Neural crest cell (in vitro differentiated cells): ENCODE measurements at regions not wholly inside any gene's neighbourhood (a gene's known extent, or its start where the extent isn't known, plus 50 kb on each side); places are given as distances from the start of the nearest gene placed in this dataset.

Experiments used
- DNase-seq: peaks from one replicate; pipeline ENCODE4 v3.0.0; 2021; ENCODE audit warnings: low read depth, mixed read lengths, low spot score
- H3K27ac Mint-ChIP-seq: one replicate; pipeline ENCODE4 v1.8.0; 2021; ENCODE audit warnings: mild to moderate bottlenecking, mixed read lengths; ENCODE audit not compliant: unreplicated experiment
- H3K27me3 Mint-ChIP-seq: 2 replicates; pipeline ENCODE4 v1.8.0; 2021; ENCODE audit warnings: low read depth, mild to moderate bottlenecking, mixed read lengths
- H3K36me3 Mint-ChIP-seq: 2 replicates; pipeline ENCODE4 v1.8.0; 2021; ENCODE audit warnings: low read depth, mild to moderate bottlenecking, mixed read lengths
- H3K4me1 Mint-ChIP-seq: 2 replicates; pipeline ENCODE4 v1.8.0; 2021; ENCODE audit warnings: mixed read lengths
- H3K4me3 Mint-ChIP-seq: one replicate; pipeline ENCODE4 v1.8.0; 2021; ENCODE audit warnings: mild to moderate bottlenecking, mixed read lengths
- H3K9me3 Mint-ChIP-seq: 2 replicates; pipeline ENCODE4 v1.8.0; 2021; ENCODE audit warnings: mixed read lengths
- TF ChIP-seq, protein P1 (sequence below): fragments of 200-600 bp; sonication (generic); conservative IDR thresholded peaks from 2 replicates; pipeline ENCODE4 v1.5.0; 2021; ENCODE audit warnings: antibody characterized with exemption, mild to moderate bottlenecking

DNA sequence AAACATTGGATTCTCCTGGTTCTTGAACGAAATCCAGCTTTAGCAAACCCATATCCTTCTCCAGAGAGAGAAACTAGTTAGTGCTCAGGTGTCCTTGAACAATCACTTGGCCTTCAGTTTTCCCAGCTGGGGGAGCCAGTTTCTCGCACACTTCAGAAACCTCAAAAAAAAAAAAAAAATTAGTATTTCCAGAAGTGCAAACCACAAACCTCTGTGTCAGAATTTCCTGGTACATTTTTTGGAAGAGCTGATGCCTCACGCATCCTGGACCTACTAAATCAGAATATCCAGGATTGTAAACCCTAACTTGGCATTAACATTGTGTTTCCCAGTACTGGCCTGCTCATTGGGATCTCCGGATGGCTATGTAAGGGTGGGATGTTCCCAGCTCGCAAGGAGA, 143.4 kb upstream of the EGR2 start:
- DNase-seq, result no peak
- TF ChIP-seq, protein P1, sequence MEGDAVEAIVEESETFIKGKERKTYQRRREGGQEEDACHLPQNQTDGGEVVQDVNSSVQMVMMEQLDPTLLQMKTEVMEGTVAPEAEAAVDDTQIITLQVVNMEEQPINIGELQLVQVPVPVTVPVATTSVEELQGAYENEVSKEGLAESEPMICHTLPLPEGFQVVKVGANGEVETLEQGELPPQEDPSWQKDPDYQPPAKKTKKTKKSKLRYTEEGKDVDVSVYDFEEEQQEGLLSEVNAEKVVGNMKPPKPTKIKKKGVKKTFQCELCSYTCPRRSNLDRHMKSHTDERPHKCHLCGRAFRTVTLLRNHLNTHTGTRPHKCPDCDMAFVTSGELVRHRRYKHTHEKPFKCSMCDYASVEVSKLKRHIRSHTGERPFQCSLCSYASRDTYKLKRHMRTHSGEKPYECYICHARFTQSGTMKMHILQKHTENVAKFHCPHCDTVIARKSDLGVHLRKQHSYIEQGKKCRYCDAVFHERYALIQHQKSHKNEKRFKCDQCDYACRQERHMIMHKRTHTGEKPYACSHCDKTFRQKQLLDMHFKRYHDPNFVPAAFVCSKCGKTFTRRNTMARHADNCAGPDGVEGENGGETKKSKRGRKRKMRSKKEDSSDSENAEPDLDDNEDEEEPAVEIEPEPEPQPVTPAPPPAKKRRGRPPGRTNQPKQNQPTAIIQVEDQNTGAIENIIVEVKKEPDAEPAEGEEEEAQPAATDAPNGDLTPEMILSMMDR, result no peak
- H3K36me3 Mint-ChIP-seq, result no peaks in the 10 kb centered on the region
- H3K9me3 Mint-ChIP-seq, result peaks cover 3% of the 10 kb centered on the region
- H3K27ac Mint-ChIP-seq, result no peak overlapping the region
- no peak overlapping the region for H3K4me3 Mint-ChIP-seq
- peaks cover 5% of the 10 kb centered on the region for H3K4me1 Mint-ChIP-seq
- no peaks in the 10 kb centered on the region for H3K27me3 Mint-ChIP-seq

DNA sequence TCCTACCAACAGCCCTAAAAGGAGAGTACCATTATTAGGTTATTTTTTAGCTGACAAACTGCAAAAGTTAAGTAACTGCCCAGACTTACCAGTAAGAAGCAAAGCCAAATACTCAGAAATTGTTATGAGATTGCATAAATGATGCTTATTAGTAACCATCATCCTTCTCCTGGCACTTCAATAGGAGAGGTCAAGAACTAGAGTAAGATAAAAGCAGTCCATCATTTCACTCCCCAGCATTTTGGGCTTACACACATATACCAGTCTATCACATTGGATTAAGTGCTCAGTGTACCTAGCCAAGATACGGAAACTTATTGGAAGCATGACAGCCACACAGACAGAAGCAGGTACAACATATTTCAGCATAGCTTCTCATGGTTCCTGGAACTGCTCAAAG, 142.8 kb upstream of the EGR2 start:
- TF ChIP-seq, protein P1, result no peak
- Mint-ChIP-seq H3K36me3 (no peaks in the 10 kb centered on the region), H3K9me3 (peaks cover under 1% of the 10 kb centered on the region), H3K27me3 (no peaks in the 10 kb centered on the region), H3K4me3 (no peak overlapping the region), H3K4me1 (peaks cover 5% of the 10 kb centered on the region), H3K27ac (no peak overlapping the region)
- no peak for DNase-seq

DNA sequence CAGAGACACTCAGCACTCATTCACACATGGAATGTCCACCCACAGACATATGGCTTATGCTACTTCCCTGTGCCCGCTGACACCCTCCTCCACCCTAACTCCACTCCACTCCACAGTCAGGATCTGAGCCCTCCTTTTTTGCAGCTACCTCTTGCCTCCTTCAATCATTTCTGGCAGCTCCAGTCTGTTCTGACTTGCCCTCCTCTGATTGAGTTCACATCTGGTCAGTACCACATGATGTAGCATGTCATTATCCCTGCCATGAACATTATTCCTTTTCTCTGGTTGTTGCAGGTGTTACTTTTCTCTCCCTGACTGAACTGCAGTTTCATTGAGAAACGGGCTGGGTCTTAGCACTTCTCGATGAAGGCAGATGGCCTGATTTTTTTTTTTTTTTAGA, 130.1 kb upstream of the EGR2 start:
- Mint-ChIP-seq H3K27me3 (no peaks in the 10 kb centered on the region), H3K27ac (peak overlapping the region; percentile 44)
- TF ChIP-seq, protein P1, result no peak

DNA sequence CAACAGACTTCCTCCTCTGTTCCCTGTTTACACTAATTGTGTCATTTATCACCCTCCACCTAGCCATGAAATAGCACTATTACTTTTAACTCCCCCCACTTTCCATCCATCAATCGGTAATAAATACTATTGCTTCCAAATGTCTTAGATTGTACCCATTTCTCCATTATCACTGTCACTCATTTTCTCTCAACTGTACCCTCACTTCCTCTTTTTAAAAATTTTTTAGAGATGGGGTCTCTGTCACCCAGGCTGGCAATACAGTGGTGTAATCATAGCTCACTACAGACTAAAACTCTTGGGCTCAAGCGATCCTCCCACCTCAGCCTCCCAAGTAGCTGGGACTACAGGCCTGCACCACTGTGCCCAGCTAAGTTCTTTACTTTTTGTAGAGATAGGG, 123.5 kb upstream of the EGR2 start:
- H3K27ac Mint-ChIP-seq, result no peak overlapping the region

More for the DNA sequence above, 130.1 kb upstream of the EGR2 start:
- peaks cover 9% of the 10 kb centered on the region for H3K9me3 Mint-ChIP-seq
- DNase-seq, result no peak
- H3K4me1 Mint-ChIP-seq, result peaks cover 4% of the 10 kb centered on the region
- no peak overlapping the region for H3K4me3 Mint-ChIP-seq
- peaks cover 7% of the 10 kb centered on the region for H3K36me3 Mint-ChIP-seq

DNA sequence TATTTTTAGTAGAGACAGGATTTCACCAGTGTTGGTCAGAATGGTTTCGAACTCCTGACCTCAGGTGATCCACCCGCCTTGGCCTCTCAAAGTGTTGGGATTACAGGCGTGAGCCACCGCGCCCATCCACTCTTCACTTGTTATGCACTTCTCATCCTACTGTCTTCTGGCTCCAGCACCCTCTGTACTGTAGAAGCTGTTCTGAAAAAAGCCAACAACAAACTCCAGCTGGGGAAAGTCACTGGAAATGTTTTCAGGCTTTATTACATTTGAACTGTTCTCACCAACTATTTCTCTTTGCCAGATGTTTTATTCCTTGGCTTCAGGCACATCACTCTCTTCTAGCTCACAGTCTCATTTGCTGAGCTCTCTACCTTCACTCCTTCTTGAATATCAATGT, 122.5 kb upstream of the EGR2 start:
- Mint-ChIP-seq H3K9me3 (peaks cover 5% of the 10 kb centered on the region), H3K4me1 (peaks cover 24% of the 10 kb centered on the region), H3K36me3 (peaks cover 5% of the 10 kb centered on the region), H3K4me3 (no peak overlapping the region), H3K27me3 (no peaks in the 10 kb centered on the region), H3K27ac (no peak overlapping the region)
- DNase-seq, result no peak
- TF ChIP-seq, protein P1, result no peak

More for the DNA sequence above, 123.5 kb upstream of the EGR2 start:
- Mint-ChIP-seq H3K27me3 (no peaks in the 10 kb centered on the region), H3K36me3 (peaks cover 5% of the 10 kb centered on the region), H3K4me3 (no peak overlapping the region), H3K4me1 (peaks cover 14% of the 10 kb centered on the region), H3K9me3 (peaks cover 5% of the 10 kb centered on the region)
- TF ChIP-seq, protein P1, result no peak
- DNase-seq, result no peak

DNA sequence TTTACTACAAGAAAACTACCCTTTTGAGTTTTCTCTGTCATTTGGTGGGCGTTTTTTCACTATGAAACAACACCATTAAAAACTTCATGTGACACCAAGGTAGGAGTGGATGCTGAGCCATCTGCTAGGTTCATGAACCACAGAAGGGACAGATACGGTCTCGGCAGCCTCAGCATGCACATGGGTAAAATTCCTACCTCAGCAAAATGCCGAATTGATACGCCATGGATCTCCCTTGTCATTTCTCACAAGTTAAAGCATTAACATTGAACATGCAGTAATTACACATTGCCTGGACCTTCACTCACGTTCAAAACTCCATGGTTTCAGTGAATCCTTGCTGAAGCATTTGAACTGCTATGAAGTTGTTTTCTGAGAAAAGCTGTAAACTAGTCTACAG, 121.5 kb upstream of the EGR2 start:
- H3K9me3 Mint-ChIP-seq, result peaks cover 5% of the 10 kb centered on the region
- H3K27ac Mint-ChIP-seq, result no peak overlapping the region
- no peaks in the 10 kb centered on the region for H3K27me3 Mint-ChIP-seq
- DNase-seq, result no peak
- peaks cover 33% of the 10 kb centered on the region for H3K4me1 Mint-ChIP-seq
- peaks cover 5% of the 10 kb centered on the region for H3K36me3 Mint-ChIP-seq
- TF ChIP-seq, protein P1, result no peak
- H3K4me3 Mint-ChIP-seq, result no peak overlapping the region
